NCI-H460 (cell line): ENCODE measurements at regions not wholly inside any gene's neighbourhood (a gene's known extent, or its start where the extent isn't known, plus 50 kb on each side); places are given as distances from the start of the nearest gene placed in this dataset.
"Not testable (repeated sequence)": the region's sequence is repeated elsewhere in the genome, so short reads cannot be mapped to it uniquely, and the experiment has no call there.

Experiments used
- DNase-seq: peaks from one replicate; pipeline ENCODE4 v3.0.0-alpha.2; 2016; ENCODE audit warnings: low read depth; ENCODE audit errors: extremely low read depth

- no peak for DNase-seq
Measured at GRCh38 chr13:24931450-24932251, 164.3 kb upstream of the PABPC3 start.

GRCh38 chr13:24933106-24934023 is 162.6 kb upstream of the PABPC3 start:
- DNase-seq, result not testable (repeated sequence)

DNA sequence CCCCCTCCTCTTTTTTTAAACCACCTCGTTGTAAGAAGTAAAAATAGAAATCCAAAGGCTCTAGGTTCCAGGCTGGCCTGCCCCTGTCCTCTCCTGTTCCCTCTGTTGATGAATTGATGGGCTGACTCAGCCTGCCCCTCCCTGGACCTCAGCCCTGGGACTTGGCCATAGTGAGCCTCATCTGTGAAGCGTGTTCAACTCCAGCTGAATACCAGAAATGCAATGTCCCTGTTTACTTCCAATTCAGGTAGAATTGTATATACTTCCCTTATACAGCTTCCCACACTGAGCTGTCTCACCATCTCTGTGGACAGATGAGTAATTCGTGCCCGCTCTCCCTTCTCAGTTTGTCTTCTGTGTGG is 161.9 kb upstream of the PABPC3 start:
- not testable (repeated sequence) for DNase-seq

- DNase-seq, result no peak
Measured at GRCh38 chr13:24938966-24939365, 157.0 kb upstream of the PABPC3 start.

GRCh38 chr13:24941023-24941713 is 154.8 kb upstream of the PABPC3 start:
- not testable (repeated sequence) for DNase-seq

DNA sequence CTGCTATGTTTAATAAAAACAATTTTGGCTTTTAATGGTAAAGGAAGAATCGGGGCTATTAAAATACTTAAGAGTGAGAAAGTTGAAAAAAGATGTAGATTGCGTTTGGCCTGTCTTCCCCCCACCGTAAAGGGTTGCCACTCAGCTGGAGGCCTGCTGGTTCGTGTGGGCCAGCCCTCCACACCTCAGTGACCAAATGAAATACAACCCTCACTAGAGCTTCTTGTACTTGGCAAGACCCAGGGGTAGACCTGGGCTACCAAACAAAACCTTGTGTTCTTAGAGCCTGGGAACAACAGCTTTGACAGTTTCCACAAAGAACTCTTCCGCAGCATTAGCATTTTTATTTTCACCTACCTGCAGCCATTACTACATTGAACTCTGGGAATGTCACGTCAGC is 152.8 kb upstream of the PABPC3 start:
- DNase-seq, result no peak

DNA sequence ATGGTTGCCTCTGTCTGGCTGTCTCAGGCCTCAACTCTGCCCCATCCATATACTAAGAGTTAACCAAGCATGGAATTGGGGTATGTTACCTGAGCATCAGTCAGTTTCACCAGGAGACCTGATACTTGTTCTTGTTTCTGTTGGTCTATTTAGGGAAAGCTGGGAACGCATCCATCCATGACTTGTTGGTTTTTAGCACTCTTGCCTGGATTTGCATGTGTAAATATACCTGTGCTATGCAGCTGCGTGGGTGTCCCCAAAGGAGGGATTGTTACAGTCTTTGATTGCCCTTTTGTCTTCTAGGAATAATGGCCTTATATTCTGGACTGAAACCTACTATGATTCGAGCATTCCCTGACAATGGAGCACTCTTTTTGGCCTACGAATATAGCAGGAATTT is 151.9 kb upstream of the PABPC3 start:
- not testable (repeated sequence) for DNase-seq

GRCh38 chr13:24948977-24949376 is 147.0 kb upstream of the PABPC3 start:
- DNase-seq, result not testable (repeated sequence)

DNA sequence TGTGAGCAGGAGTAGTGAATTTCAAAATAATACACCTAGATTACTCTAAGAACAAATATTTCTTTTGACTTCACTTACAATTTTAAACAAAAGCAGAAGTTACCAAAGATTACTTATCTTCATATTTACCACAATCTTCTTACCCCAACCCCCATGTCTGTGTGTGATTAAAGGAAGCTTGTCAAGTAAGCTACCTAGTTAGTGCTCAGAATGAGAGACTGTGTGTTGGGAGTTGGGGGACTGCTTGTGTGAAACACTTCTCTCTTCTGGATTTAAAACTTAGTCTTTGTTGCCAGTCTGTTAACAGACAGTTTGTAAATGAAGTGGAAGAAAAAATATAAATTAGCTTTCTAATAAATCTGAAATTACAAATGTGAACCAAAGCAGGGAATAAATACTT is 145.3 kb upstream of the PABPC3 start:
- DNase-seq, result not testable (repeated sequence)

DNA sequence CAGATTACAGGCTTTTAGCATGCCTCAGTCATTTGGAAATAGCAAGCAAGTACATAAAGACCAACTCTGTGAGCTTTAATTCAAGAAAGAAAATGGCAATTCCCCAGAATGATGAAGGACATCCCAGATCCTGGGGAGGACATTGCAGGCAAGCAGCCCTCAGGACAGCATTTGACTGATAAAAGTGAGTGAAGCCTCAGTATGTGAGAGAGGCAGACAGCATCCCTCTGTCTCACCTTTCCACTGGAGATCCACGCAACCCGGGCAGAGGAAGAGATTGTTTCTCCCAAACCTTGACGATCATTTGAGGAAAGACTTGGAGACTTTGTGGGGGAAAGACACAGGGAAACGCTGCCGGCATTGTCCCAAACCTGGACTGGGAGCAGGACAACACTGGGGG is 128.0 kb upstream of the PABPC3 start:
- DNase-seq, result not testable (repeated sequence)

- DNase-seq, result not testable (repeated sequence)
Measured at GRCh38 chr13:24968416-24968815, 127.5 kb upstream of the PABPC3 start.

- not testable (repeated sequence) for DNase-seq
Measured at GRCh38 chr13:24973102-24973501, 122.8 kb upstream of the PABPC3 start.

DNA sequence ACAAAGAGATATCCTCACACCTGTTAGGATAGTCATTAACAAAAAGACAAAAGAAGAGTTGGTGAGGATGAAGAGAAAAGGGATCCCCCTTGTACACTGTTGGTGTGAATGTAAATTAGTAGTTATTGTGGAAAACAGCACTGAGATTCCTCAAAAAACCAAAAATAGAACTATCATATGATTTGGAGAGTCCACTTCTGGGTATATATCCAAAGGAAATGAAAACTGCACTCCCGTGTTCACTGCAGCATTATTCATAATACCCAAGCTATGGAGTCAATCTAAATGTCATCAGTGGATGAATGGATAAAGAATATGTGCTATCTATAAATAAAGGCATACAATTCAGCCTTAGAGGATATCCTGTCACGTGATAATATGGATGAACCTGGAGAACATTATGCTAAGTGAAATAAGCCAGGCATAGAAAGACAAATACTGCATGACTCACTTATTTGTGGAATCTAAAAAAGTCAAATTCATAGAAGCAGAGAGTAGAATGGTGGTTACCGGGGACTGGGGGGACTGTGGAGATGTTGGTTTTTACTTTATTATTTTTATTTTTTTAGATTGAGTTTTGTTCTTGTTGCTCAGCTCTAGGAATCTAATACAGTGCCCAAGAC is 114.6 kb upstream of the PABPC3 start:
- not testable (repeated sequence) for DNase-seq

DNA sequence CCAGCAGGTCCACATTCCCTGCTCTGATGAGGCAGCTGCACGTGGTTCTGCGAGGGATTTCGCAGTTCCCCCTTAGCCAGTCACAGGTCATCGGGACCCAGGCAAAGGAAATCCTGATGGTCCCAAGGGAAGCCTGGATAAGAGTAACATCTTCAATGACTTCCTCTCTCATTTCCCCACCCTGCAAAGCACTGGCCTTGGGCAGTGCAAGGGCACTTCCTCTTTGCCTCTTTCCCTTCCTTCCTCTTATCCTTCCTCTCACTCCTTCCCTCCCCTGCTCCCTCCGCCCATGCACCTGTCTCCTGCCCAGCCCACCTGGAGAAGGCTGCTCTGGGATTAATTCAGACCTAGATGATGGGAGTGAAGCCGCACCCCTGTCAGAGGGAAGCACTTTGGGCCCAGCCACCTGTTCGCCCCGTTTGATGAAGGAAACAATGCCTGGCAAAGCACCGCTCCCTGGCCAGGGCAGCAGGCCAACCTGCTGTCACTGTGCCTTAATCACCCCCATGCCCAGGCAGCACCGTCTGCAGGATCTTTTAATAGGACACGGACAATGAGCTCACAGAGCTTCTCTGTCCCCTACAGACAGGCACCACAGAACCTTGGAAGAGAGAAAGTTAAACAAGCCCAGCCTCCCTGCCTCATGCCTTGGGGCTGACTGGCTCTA is 113.5 kb upstream of the PABPC3 start:
- DNase-seq, result no peak

DNA sequence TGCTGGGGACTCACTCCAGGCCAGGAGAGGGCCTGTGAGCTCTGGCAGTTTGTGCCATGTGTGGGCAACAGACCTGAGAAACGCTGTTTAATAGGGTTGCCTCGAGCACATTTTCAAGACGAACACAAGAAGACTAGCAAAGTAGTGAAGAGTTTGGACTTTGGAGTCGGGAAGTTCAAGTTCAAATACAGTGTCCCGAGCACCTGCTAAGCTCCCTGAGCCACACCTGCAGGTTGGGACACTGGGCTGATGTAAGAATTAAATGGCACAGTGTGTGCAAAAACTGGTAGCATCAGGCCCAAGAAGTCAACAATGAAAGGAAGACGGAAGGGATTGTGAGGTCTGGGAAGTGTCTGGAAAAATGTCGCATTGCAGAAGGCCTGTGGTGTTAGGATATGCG is 112.8 kb upstream of the PABPC3 start:
- DNase-seq, result no peak

DNA sequence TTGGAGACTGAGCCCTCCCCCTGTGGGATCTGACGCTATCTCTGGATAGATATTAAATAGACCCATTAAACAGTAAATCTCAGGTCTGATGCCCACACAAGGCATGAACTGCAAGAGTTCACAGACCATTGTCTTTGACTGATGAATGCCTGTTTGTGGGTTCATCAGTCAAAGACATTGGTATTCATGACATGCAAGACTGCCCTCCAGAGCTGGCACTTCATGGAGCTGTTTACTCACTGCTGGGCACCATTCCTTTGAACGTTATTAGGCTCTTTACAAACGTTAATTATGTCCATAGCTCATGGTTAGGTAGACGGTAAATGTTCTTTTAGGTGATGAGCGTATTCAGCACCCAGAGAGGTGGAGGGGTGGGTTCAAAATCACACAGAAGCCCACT is 111.8 kb upstream of the PABPC3 start:
- no peak for DNase-seq

DNA sequence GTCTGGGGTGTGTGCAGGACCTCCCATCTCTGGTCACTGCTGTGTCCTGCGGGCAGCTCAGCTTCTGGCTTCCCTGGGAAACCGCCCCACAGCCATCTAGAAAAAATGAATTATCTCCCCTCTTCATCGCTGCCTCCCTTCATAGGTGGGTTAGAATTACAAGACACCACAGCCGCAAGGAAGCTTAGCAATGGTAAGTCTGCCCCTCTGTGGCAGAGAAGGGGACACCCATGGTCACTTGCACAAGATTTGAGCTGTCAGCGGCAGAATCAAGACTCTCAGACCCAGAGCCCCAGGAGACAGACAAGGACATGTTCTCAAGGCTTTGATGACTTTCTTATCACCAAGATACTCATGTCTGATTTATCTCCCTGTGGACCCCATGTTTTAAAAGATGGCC is 110.8 kb upstream of the PABPC3 start:
- no peak for DNase-seq

- DNase-seq, result no peak
Measured at GRCh38 chr13:24985896-24986295, 110.0 kb upstream of the PABPC3 start.

- DNase-seq, result no peak
Measured at GRCh38 chr13:24986826-24987225, 109.1 kb upstream of the PABPC3 start.

DNA sequence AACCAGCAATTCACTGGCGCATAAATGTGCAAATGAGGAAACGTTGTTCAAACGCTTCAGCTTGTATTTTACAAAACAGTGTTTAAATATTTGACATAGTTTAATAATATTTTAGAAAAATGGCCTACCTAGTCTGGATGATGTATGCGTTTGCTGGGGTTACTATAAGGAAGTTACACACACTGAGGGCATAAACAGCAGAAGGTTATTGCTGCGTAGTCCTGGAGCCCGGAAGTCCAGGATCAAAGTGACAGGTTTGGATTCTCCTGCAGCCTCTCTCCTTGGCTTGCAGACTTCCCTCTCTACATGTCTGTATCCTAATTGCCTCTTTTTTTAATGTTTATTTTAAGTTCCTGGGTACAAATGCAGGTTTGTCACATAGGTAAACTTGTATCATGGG is 106.0 kb upstream of the PABPC3 start:
- not testable (repeated sequence) for DNase-seq
